ENCODE measurements at regions not wholly inside any gene's neighbourhood (a gene's known extent, or its start where the extent isn't known, plus 50 kb on each side); places are given as distances from the start of the nearest gene placed in this dataset.

DNA sequence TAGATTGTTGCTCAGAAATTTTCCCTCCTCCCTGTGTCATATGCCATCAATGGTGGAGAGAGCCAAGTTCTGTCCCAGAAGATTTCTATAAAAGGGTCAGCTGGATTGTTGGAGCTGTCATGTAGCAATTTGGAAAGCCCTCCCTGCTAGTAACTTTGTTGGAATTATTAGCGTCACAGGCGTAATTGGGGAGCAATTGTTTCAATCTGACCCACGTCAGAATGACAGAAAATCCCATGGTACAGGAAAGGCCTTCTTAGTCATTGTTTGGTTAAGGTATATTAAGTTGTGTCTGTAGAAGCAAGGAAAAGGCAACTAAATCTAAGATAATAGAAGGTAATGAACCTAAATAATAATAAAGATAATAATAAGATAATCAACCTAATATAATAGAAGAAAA is 148.4 kb downstream of the PLK2 start:
- no peak for TF ChIP-seq EZH2 (IDR thresholded peaks at IDR 0.05; ENCODE audit: borderline replicate concordance, low read length)
- TF ChIP-seq, protein P1, sequence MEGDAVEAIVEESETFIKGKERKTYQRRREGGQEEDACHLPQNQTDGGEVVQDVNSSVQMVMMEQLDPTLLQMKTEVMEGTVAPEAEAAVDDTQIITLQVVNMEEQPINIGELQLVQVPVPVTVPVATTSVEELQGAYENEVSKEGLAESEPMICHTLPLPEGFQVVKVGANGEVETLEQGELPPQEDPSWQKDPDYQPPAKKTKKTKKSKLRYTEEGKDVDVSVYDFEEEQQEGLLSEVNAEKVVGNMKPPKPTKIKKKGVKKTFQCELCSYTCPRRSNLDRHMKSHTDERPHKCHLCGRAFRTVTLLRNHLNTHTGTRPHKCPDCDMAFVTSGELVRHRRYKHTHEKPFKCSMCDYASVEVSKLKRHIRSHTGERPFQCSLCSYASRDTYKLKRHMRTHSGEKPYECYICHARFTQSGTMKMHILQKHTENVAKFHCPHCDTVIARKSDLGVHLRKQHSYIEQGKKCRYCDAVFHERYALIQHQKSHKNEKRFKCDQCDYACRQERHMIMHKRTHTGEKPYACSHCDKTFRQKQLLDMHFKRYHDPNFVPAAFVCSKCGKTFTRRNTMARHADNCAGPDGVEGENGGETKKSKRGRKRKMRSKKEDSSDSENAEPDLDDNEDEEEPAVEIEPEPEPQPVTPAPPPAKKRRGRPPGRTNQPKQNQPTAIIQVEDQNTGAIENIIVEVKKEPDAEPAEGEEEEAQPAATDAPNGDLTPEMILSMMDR (conservative IDR thresholded peaks at IDR 0.05 in 1 of 2, IDR thresholded peaks at IDR 0.05 in 1 of 2; ENCODE audit: extremely low read depth in 1 of 2, insufficient read depth in 1 of 2, low read depth in 1 of 2, low read length in 2 of 2): no peak
